Right cardiac atrium (tissue), 5 donors: ENCODE measurements at regions not wholly inside any gene's neighbourhood (a gene's known extent, or its start where the extent isn't known, plus 50 kb on each side); places are given as distances from the start of the nearest gene placed in this dataset.

Experiments
- ATAC-seq, 2 donors: fragments of 200-7000 bp; cut with Tn5 transposase; one replicate each; pipeline versions ENCODE4 v1.8.0 to v1.9.1; 2020; ENCODE audit warnings: moderate library complexity in 2 of 2, mild to moderate bottlenecking in 1 of 2
- DNase-seq, 3 donors: peaks; one replicate each; pipeline ENCODE4 v3.0.0-alpha.2; 2020
- H3K27ac ChIP-seq: one replicate; pipeline ENCODE4 v1.5.1; 2013; ENCODE audit warnings: mild to moderate bottlenecking, low read length, control low read depth, moderate library complexity
- H3K27me3 ChIP-seq: one replicate; pipeline ENCODE4 v1.6.1; 2013; ENCODE audit not compliant: control insufficient read depth, insufficient read depth
- H3K4me1 ChIP-seq: one replicate; pipeline ENCODE4 v1.6.1; 2013; ENCODE audit warnings: low read length; ENCODE audit not compliant: control insufficient read depth, insufficient read depth
- H3K4me3 ChIP-seq: one replicate; pipeline ENCODE4 v1.5.1; 2013; ENCODE audit warnings: low read length, control low read depth
- H3K9me3 ChIP-seq: one replicate; pipeline ENCODE4 v1.6.1; 2013; ENCODE audit warnings: low read length; ENCODE audit not compliant: control insufficient read depth
- WGBS: extraction: QIAGEN DNeasy Blood & Tissue Kit; methylation state at CpG from one replicate; pipeline ENCODE4 v1.1.7; 2013; 5-methylcytosine and 5-hydroxymethylcytosine counted together
- intact Hi-C, 4 donors: fragments of 100-400 bp; cut with DNase I; formaldehyde crosslinking; loops; one replicate each; pipeline versions ENCODE4 v1.11.0 to v1.14.0; 2022 to 2023
- donor health status: healthy with polysubstance abuse.
- donor health status: DM: no; HTN: yes; CAD: no.
- donor health status: DM: no; HTN: no; CAD: no.
- donor health status: DM: no; HTN: yes; CAD: no; lungs with severe emphysema.
- donor health status: DM: yes; HTN: yes; CAD: no.

GRCh38 chr1:5638582-5638981, 353.6 kb downstream of the NPHP4 start:
- no peaks in the 10 kb centered on the region for H3K9me3 ChIP-seq
- no peak overlapping the region for H3K27ac ChIP-seq
- H3K27me3 ChIP-seq = no peaks in the 10 kb centered on the region
- intact Hi-C loops = loop anchor here (5.0 to 10.0 kb wide), 2 partner anchors 106 to 109 kb away; no protein-coding TSS in a partner anchor
- no peaks in the 10 kb centered on the region for H3K4me1 ChIP-seq
- WGBS = 80% methylated on average over 3 of the region's 3 CpGs
- no peak overlapping the region for H3K4me3 ChIP-seq
- ATAC-seq (no peak), DNase-seq (no peak)

- DNase-seq = no peak
Observed at GRCh38 chr1:5637171-5637570, 355.1 kb downstream of the NPHP4 start.

GRCh38 chr1:5634893-5635292, 357.3 kb downstream of the NPHP4 start:
- intact Hi-C loops = loop anchor here (5.0 to 10.0 kb wide), 2 partner anchors 110 to 112 kb away; no protein-coding TSS in a partner anchor
- WGBS = 79% methylated on average over 4 of the region's 4 CpGs
- Histone ChIP-seq H3K27ac (no peak overlapping the region), H3K9me3 (no peaks in the 10 kb centered on the region), H3K27me3 (no peaks in the 10 kb centered on the region), H3K4me3 (no peak overlapping the region), H3K4me1 (no peaks in the 10 kb centered on the region)
- ATAC-seq (no peak), DNase-seq (no peak)

More at GRCh38 chr1:5637171-5637570, 355.1 kb downstream of the NPHP4 start:
- 71% methylated on average over 2 of the region's 2 CpGs for WGBS
- Histone ChIP-seq H3K27me3 (no peaks in the 10 kb centered on the region), H3K27ac (no peak overlapping the region), H3K9me3 (no peaks in the 10 kb centered on the region), H3K4me3 (no peak overlapping the region), H3K4me1 (no peaks in the 10 kb centered on the region)
- no peak for ATAC-seq
- intact Hi-C loops = loop anchor here (5.0 to 10.0 kb wide), 2 partner anchors 108 to 110 kb away; no protein-coding TSS in a partner anchor

GRCh38 chr1:5632814-5633213, 359.4 kb downstream of the NPHP4 start:
- ATAC-seq (no peak), DNase-seq (no peak)
- Histone ChIP-seq H3K9me3 (no peaks in the 10 kb centered on the region), H3K27ac (no peak overlapping the region), H3K4me1 (no peaks in the 10 kb centered on the region), H3K4me3 (no peak overlapping the region), H3K27me3 (no peaks in the 10 kb centered on the region)
- intact Hi-C loops = loop anchor here in 1 of 4 donors (10.0 kb wide), 1 partner anchor 112 kb away; no protein-coding TSS in a partner anchor
- 67% methylated on average over 10 of the region's 10 CpGs for WGBS

GRCh38 chr1:5632224-5632623, 360.0 kb downstream of the NPHP4 start:
- Histone ChIP-seq H3K4me1 (no peaks in the 10 kb centered on the region), H3K27me3 (no peaks in the 10 kb centered on the region), H3K9me3 (no peaks in the 10 kb centered on the region), H3K27ac (no peak overlapping the region), H3K4me3 (no peak overlapping the region)
- DNase-seq = no peak
- intact Hi-C loops = loop anchor here in 1 of 4 donors (10.0 kb wide), 1 partner anchor 113 kb away; no protein-coding TSS in a partner anchor
- 45% methylated on average over 4 of the region's 4 CpGs for WGBS
- no peak for ATAC-seq

- ATAC-seq (no peak), DNase-seq (no peak)
- H3K4me1 ChIP-seq = no peaks in the 10 kb centered on the region
- no peak overlapping the region for H3K4me3 ChIP-seq
- intact Hi-C loops = loop anchor here in 1 of 4 donors (10.0 kb wide), 1 partner anchor 974 kb away; the partner anchor contains the start of gene AJAP1
- no peak overlapping the region for H3K27ac ChIP-seq
- 69% methylated on average over 2 of the region's 2 CpGs for WGBS
- H3K27me3 ChIP-seq = no peaks in the 10 kb centered on the region
- no peaks in the 10 kb centered on the region for H3K9me3 ChIP-seq
Observed at GRCh38 chr1:5628416-5628815, 363.8 kb downstream of the NPHP4 start.

GRCh38 chr1:5623399-5623798, 368.8 kb downstream of the NPHP4 start:
- intact Hi-C loops = loop anchor here in 1 of 4 donors (10.0 kb wide), 1 partner anchor 969 kb away; the partner anchor contains the start of gene AJAP1
- DNase-seq (no peak), ATAC-seq (no peak)
- 67% methylated on average over 6 of the region's 6 CpGs for WGBS
- H3K9me3 ChIP-seq = no peaks in the 10 kb centered on the region
- H3K27me3 ChIP-seq = no peaks in the 10 kb centered on the region
- no peak overlapping the region for H3K27ac ChIP-seq
- no peaks in the 10 kb centered on the region for H3K4me1 ChIP-seq
- no peak overlapping the region for H3K4me3 ChIP-seq

- 80% methylated on average over 7 of the region's 7 CpGs for WGBS
- H3K4me1 ChIP-seq = no peaks in the 10 kb centered on the region
- no peak overlapping the region for H3K4me3 ChIP-seq
- ATAC-seq = no peak
- H3K9me3 ChIP-seq = no peaks in the 10 kb centered on the region
- H3K27me3 ChIP-seq = no peaks in the 10 kb centered on the region
- intact Hi-C loops = loop anchor here in 1 of 4 donors (10.0 kb wide), 1 partner anchor 968 kb away; the partner anchor contains the start of gene AJAP1
- no peak for DNase-seq
- no peak overlapping the region for H3K27ac ChIP-seq
Observed at GRCh38 chr1:5622412-5622811, 369.8 kb downstream of the NPHP4 start.

GRCh38 chr1:5621692-5622091, 370.5 kb downstream of the NPHP4 start:
- no peak overlapping the region for H3K27ac ChIP-seq
- H3K4me3 ChIP-seq = no peak overlapping the region
- 75% methylated on average over 8 of the region's 8 CpGs for WGBS
- intact Hi-C loops = loop anchor here in 1 of 4 donors (10.0 kb wide), 1 partner anchor 967 kb away; the partner anchor contains the start of gene AJAP1
- no peaks in the 10 kb centered on the region for H3K27me3 ChIP-seq
- DNase-seq (no peak), ATAC-seq (no peak)
- no peaks in the 10 kb centered on the region for H3K9me3 ChIP-seq
- no peaks in the 10 kb centered on the region for H3K4me1 ChIP-seq

GRCh38 chr1:5620997-5621396, 371.2 kb downstream of the NPHP4 start:
- Histone ChIP-seq H3K27me3 (no peaks in the 10 kb centered on the region), H3K9me3 (no peaks in the 10 kb centered on the region), H3K4me3 (no peak overlapping the region), H3K27ac (no peak overlapping the region), H3K4me1 (no peaks in the 10 kb centered on the region)
- peak; percentile 25 to 61 for ATAC-seq
- WGBS = 9% methylated on average over 3 of the region's 3 CpGs
- intact Hi-C loops = loop anchor here in 1 of 4 donors (10.0 kb wide), 1 partner anchor 966 kb away; the partner anchor contains the start of gene AJAP1
- DNase-seq = no peak

- no peaks in the 10 kb centered on the region for H3K27me3 ChIP-seq
- WGBS = 88% methylated on average over 3 of the region's 3 CpGs
Observed at GRCh38 chr1:5620418-5620817, 371.8 kb downstream of the NPHP4 start.

More at GRCh38 chr1:5620418-5620817, 371.8 kb downstream of the NPHP4 start:
- ATAC-seq (no peak), DNase-seq (no peak)
- no peaks in the 10 kb centered on the region for H3K9me3 ChIP-seq
- intact Hi-C loops = loop anchor here in 1 of 4 donors (10.0 kb wide), 1 partner anchor 966 kb away; the partner anchor contains the start of gene AJAP1
- no peak overlapping the region for H3K27ac ChIP-seq
- no peak overlapping the region for H3K4me3 ChIP-seq
- no peaks in the 10 kb centered on the region for H3K4me1 ChIP-seq
